Mesendoderm (in vitro differentiated cells): ENCODE measurements at regions not wholly inside any gene's neighbourhood (a gene's known extent, or its start where the extent isn't known, plus 50 kb on each side); places are given as distances from the start of the nearest gene placed in this dataset.
A peak's percentile ranks its signal among the peaks of the same experiment; 100 is the strongest.
"Not testable (repeated sequence)": the region's sequence is repeated elsewhere in the genome, so short reads cannot be mapped to it uniquely, and the experiment has no call there.

ENCODE experiments used
- DNase-seq: peaks from one replicate; pipeline ENCODE4 v3.0.0; 2013
- H2AK5ac ChIP-seq: 2 replicates; pipeline ENCODE4 v1.6.1; 2013; ENCODE audit warnings: low read length, inconsistent platforms
- H2BK120ac ChIP-seq: 2 replicates; pipeline ENCODE4 v1.6.1; 2013; ENCODE audit warnings: low read depth, mild to moderate bottlenecking, low read length, moderate library complexity, mixed read lengths
- H2BK15ac ChIP-seq: replicated peaks from 2 replicates; pipeline ENCODE4 v1.6.1; 2013; ENCODE audit warnings: low read depth, mild to moderate bottlenecking, moderate library complexity
- H2BK5ac ChIP-seq: 2 replicates; pipeline ENCODE4 v1.6.1; 2013; ENCODE audit warnings: low read length, inconsistent platforms
- H3K18ac ChIP-seq: 2 replicates; pipeline ENCODE4 v1.6.1; 2013; ENCODE audit warnings: mild to moderate bottlenecking, low read length, mixed read lengths
- H3K23ac ChIP-seq: one replicate; pipeline ENCODE4 v1.6.1; 2013; ENCODE audit warnings: low read length
- H3K27ac ChIP-seq: 2 replicates; pipeline ENCODE4 v1.5.1; 2013; ENCODE audit warnings: low read depth, mild to moderate bottlenecking, inconsistent platforms, low read length, moderate library complexity
- H3K27me3 ChIP-seq: 2 replicates; pipeline ENCODE4 v1.6.1; 2013; ENCODE audit warnings: low read length, control low read depth, mild to moderate bottlenecking, inconsistent platforms; ENCODE audit not compliant: insufficient read depth, poor library complexity
- H3K36me3 ChIP-seq: 2 replicates; pipeline ENCODE4 v1.6.1; 2013; ENCODE audit warnings: low read length, inconsistent platforms; ENCODE audit not compliant: control insufficient read depth, insufficient read depth
- H3K4ac ChIP-seq: one replicate; pipeline ENCODE4 v1.6.1; 2013; ENCODE audit warnings: low read depth, mild to moderate bottlenecking, low read length, moderate library complexity
- H3K4me1 ChIP-seq: 2 replicates; pipeline ENCODE4 v1.6.1; 2013; ENCODE audit warnings: low read depth, low read length, inconsistent platforms; ENCODE audit not compliant: control insufficient read depth
- H3K4me2 ChIP-seq: 2 replicates; pipeline ENCODE4 v1.6.1; 2013; ENCODE audit warnings: low read length
- H3K4me3 ChIP-seq: 2 replicates; pipeline ENCODE4 v1.5.1; 2013; ENCODE audit warnings: mild to moderate bottlenecking, low read length
- H3K56ac ChIP-seq: one replicate; pipeline ENCODE4 v1.6.1; 2013; ENCODE audit warnings: low read length
- H3K79me1 ChIP-seq: 2 replicates; pipeline ENCODE4 v1.6.1; 2013; ENCODE audit warnings: low read length, inconsistent platforms
- H3K79me2 ChIP-seq: 2 replicates; pipeline ENCODE4 v1.6.1; 2013; ENCODE audit warnings: mild to moderate bottlenecking, low read length; ENCODE audit not compliant: control insufficient read depth, insufficient read depth
- H3K9ac ChIP-seq: 2 replicates; pipeline ENCODE4 v1.6.1; 2013; ENCODE audit warnings: low read length, inconsistent platforms
- H4K5ac ChIP-seq: one replicate; pipeline ENCODE4 v1.6.1; 2013; ENCODE audit warnings: low read length
- H4K8ac ChIP-seq: one replicate; pipeline ENCODE4 v1.6.1; 2013; ENCODE audit warnings: low read depth, mild to moderate bottlenecking, control low read depth, low read length, moderate library complexity
- WGBS: extraction: QIAGEN DNeasy Blood & Tissue Kit; methylation state at CpG from one replicate; pipeline ENCODE4 v1.1.7; 2013; ENCODE audit warnings: low lambda C conversion rate, missing lambda C conversion rate; ENCODE audit not compliant: insufficient coverage; ENCODE audit errors: extremely low coverage; 5-methylcytosine and 5-hydroxymethylcytosine counted together

GRCh38 chr10:27388761-27389399, 115.2 kb upstream of the RAB18 start:
- no peaks in the 10 kb centered on the region for H3K79me1 ChIP-seq
- H3K23ac ChIP-seq: no peak overlapping the region
- H2BK120ac ChIP-seq: no peak overlapping the region
- H3K56ac ChIP-seq: no peak overlapping the region
- no peak overlapping the region for H3K4me2 ChIP-seq
- no peak overlapping the region for H3K4ac ChIP-seq
- no peak overlapping the region for H3K18ac ChIP-seq
- H4K8ac ChIP-seq: no peak overlapping the region
- H3K79me2 ChIP-seq: no peaks in the 10 kb centered on the region
- no peaks in the 10 kb centered on the region for H3K27me3 ChIP-seq
- no CpG with 5 or more reads among the region's 4 CpGs for WGBS
- H3K27ac ChIP-seq: no peak overlapping the region
- H2BK5ac ChIP-seq: no peak overlapping the region
- H4K5ac ChIP-seq: no peak overlapping the region
- H3K4me1 ChIP-seq: no peaks in the 10 kb centered on the region
- no peak overlapping the region for H2AK5ac ChIP-seq
- no peaks in the 10 kb centered on the region for H3K36me3 ChIP-seq
- H3K4me3 ChIP-seq: no peak overlapping the region
- no peak for DNase-seq
- no peak overlapping the region for H2BK15ac ChIP-seq
- no peak overlapping the region for H3K9ac ChIP-seq

GRCh38 chr10:27383595-27384542, 120.2 kb upstream of the RAB18 start:
- H3K18ac ChIP-seq: no peak overlapping the region
- no peak overlapping the region for H2BK5ac ChIP-seq
- H3K4me3 ChIP-seq: no peak overlapping the region
- no peaks in the 10 kb centered on the region for H3K36me3 ChIP-seq
- no peak overlapping the region for H3K27ac ChIP-seq
- no peaks in the 10 kb centered on the region for H3K27me3 ChIP-seq
- no peak overlapping the region for H3K4ac ChIP-seq
- peak; percentile 6 for DNase-seq
- H3K79me2 ChIP-seq: no peaks in the 10 kb centered on the region
- no peak overlapping the region for H4K5ac ChIP-seq
- H3K4me1 ChIP-seq: no peaks in the 10 kb centered on the region
- H3K79me1 ChIP-seq: no peaks in the 10 kb centered on the region
- H2BK120ac ChIP-seq: no peak overlapping the region
- H2AK5ac ChIP-seq: no peak overlapping the region
- no peak overlapping the region for H3K23ac ChIP-seq
- H2BK15ac ChIP-seq: no peak overlapping the region
- H3K56ac ChIP-seq: no peak overlapping the region
- no peak overlapping the region for H3K9ac ChIP-seq
- no peak overlapping the region for H3K4me2 ChIP-seq
- no CpG with 5 or more reads among the region's 5 CpGs for WGBS
- no peak overlapping the region for H4K8ac ChIP-seq

- no peak overlapping the region for H4K5ac ChIP-seq
- H3K18ac ChIP-seq: no peak overlapping the region
- H2BK5ac ChIP-seq: no peak overlapping the region
- H2AK5ac ChIP-seq: no peak overlapping the region
- no peak overlapping the region for H3K4me2 ChIP-seq
- no peaks in the 10 kb centered on the region for H3K36me3 ChIP-seq
- H3K79me1 ChIP-seq: no peaks in the 10 kb centered on the region
- H3K4ac ChIP-seq: no peak overlapping the region
- no peak overlapping the region for H4K8ac ChIP-seq
- no peak overlapping the region for H3K9ac ChIP-seq
- H3K56ac ChIP-seq: no peak overlapping the region
- no peaks in the 10 kb centered on the region for H3K4me1 ChIP-seq
- no peak overlapping the region for H3K4me3 ChIP-seq
- no peaks in the 10 kb centered on the region for H3K79me2 ChIP-seq
- no peak overlapping the region for H3K23ac ChIP-seq
- no peaks in the 10 kb centered on the region for H3K27me3 ChIP-seq
- DNase-seq: no peak
- no CpG with 5 or more reads among the region's 3 CpGs for WGBS
- no peak overlapping the region for H2BK15ac ChIP-seq
- H2BK120ac ChIP-seq: no peak overlapping the region
- no peak overlapping the region for H3K27ac ChIP-seq
Observed at GRCh38 chr10:27382176-27382575, 121.9 kb upstream of the RAB18 start.

GRCh38 chr10:27380929-27381358, 123.2 kb upstream of the RAB18 start:
- no CpG with 5 or more reads among the region's 6 CpGs for WGBS

GRCh38 chr10:27379041-27379440, 125.1 kb upstream of the RAB18 start:
- H3K36me3 ChIP-seq, H3K4me2 ChIP-seq, H3K4ac ChIP-seq, DNase-seq, H2BK15ac ChIP-seq, H4K5ac ChIP-seq, H3K79me1 ChIP-seq, H3K18ac ChIP-seq, H3K56ac ChIP-seq, H3K79me2 ChIP-seq, H4K8ac ChIP-seq, H3K27me3 ChIP-seq, H3K9ac ChIP-seq, H3K23ac ChIP-seq, H3K4me3 ChIP-seq, H2BK120ac ChIP-seq, H3K4me1 ChIP-seq, H2AK5ac ChIP-seq, H2BK5ac ChIP-seq, H3K27ac ChIP-seq: not testable (repeated sequence)
- no CpG with 5 or more reads among the region's 2 CpGs for WGBS

More at GRCh38 chr10:27380929-27381358, 123.2 kb upstream of the RAB18 start:
- H3K18ac ChIP-seq: no peak overlapping the region
- H2BK15ac ChIP-seq: no peak overlapping the region
- H3K4ac ChIP-seq: no peak overlapping the region
- no peaks in the 10 kb centered on the region for H3K36me3 ChIP-seq
- H3K4me2 ChIP-seq: no peak overlapping the region
- no peak overlapping the region for H3K27ac ChIP-seq
- H3K79me2 ChIP-seq: no peaks in the 10 kb centered on the region
- H3K27me3 ChIP-seq: no peaks in the 10 kb centered on the region
- H3K79me1 ChIP-seq: no peaks in the 10 kb centered on the region
- H2BK5ac ChIP-seq: no peak overlapping the region
- DNase-seq: no peak
- no peak overlapping the region for H3K4me3 ChIP-seq
- no peak overlapping the region for H2BK120ac ChIP-seq
- H4K8ac ChIP-seq: no peak overlapping the region
- no peak overlapping the region for H2AK5ac ChIP-seq
- H4K5ac ChIP-seq: no peak overlapping the region
- H3K56ac ChIP-seq: no peak overlapping the region
- H3K4me1 ChIP-seq: no peaks in the 10 kb centered on the region
- H3K9ac ChIP-seq: no peak overlapping the region
- H3K23ac ChIP-seq: no peak overlapping the region
